ENCODE measurements at regions not wholly inside any gene's neighbourhood (a gene's known extent, or its start where the extent isn't known, plus 50 kb on each side); places are given as distances from the start of the nearest gene placed in this dataset.

DNA sequence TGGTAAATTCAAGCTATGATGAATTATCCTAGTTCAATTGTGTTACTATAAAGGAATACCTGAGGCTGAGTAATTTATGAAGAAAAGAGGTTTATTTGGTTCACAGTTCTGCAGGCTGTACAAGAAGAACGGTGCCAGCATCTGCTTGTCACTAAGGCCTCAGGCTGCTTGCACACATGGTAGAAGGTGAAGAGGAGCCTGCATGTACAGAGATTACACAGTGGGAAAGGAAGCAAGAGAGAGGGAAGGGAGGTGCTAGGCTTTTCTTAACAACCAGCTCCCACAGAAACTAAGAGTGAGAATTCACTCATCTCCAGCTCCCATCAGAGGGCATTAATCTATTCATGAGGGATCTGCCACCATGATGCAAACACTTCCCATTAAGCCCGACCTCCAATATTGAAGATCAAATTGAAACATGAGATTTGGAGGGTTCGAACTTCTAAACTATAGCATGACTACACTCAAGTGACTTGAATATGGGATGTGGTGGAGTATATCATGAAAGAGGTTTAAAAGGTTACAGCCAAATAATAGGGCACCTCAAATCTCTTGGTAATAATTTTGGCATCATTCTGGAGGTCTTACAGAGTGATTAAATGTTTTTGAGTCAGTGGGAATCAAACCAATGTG lies 58.4 kb upstream of the ETAA1 start:
- no peak for TF ChIP-seq FOXK2 (IDR thresholded peaks at IDR 0.05)
- DNase-seq (ENCODE audit: extremely low spot score), result no peak
- POLR2A ChIA-PET, result no interaction called here
- CTCF ChIA-PET, result no interaction called here

DNA sequence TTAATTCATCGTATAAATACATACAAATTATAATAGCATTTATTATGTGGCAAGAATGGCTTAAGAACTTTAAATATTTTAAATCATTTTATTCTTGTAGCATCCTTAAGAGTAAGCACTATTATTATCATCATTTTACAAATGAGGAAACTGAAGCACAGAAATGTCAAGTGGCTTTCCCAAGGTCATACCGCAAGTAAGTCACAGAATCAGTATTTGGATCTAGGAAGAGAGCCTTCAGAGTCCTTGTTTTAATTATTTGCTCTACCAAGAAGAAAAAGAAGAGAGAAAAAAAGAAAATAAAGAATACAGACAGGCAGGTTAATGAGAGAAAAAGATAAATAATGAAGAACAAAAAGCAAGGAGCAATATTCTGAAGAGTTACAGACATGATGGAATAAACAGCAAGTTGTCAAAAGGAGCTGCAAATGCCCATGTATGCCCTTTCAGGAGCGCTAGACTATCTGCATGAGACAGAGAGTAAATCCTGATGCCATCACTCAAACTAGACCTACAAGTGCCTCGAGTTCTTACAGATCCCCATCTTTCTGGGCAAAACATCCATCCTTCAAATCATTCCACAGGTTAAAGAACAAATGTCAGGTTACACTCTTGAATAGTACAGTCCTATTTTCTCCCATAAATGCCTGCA lies 57.8 kb upstream of the ETAA1 start:
- DNase-seq (ENCODE audit: extremely low spot score), result no peak
- ChIA-PET CTCF (no interaction called here), POLR2A (no interaction called here)
- TF ChIP-seq HDGF (IDR thresholded peaks at IDR 0.05; ENCODE audit: borderline replicate concordance) (no peak), LEF1 (IDR thresholded peaks at IDR 0.05; ENCODE audit: borderline replicate concordance) (no peak)

DNA sequence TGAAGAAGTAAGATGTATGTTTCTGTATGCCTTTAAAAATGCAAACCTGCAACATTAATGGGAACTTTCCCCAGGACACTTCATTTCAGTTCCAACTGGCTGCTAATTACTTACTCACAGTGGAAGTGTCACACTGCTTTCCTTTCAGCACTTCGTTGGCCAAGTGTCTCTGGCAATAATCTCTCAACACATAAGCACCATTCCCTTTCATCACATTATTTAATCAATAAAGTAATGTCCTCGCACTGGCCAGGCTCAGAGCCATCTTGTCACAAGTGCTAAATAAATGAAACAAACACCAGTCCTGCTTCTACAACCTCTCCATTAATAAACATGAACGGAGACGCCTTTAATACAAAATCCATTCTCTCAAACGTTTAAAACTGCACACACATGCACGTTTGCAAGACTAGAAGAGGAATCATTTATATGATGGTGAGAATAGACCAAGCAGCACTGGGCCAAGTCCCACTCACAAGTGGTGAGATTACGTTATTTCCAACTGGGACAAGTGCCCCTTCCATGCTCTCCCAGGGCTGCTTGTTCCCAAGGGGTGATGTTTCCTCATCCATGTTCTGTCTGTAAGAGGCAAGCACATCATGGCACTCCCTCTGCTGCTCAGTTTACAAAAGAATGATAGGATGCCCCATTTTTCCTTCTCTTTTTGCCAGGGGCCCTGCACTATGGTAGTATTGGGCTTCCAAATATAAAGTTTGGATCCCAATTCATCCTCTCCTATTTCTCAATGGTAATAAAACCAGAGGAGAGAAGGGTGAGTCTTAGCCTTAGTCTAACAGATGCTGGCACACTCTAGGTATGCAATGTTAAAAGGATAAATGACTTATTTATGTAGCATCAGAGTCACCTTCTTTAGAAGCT lies 56.8 kb upstream of the ETAA1 start:
- TF ChIP-seq LEF1 (IDR thresholded peaks at IDR 0.05; ENCODE audit: borderline replicate concordance), result no peak
- no peak for TF ChIP-seq CTBP1 (IDR thresholded peaks at IDR 0.05; ENCODE audit: borderline replicate concordance)
- TF ChIP-seq FOXA1 (IDR thresholded peaks at IDR 0.05), result no peak
- TF ChIP-seq FOXK2 (IDR thresholded peaks at IDR 0.05), result no peak
- no peak for TF ChIP-seq SP1 (IDR thresholded peaks at IDR 0.05)
- TF ChIP-seq TARDBP (IDR thresholded peaks at IDR 0.05), result no peak
- no peak for TF ChIP-seq HDGF (IDR thresholded peaks at IDR 0.05; ENCODE audit: borderline replicate concordance)
- TF ChIP-seq ARNT (IDR thresholded peaks at IDR 0.05), result no peak
- TF ChIP-seq NFRKB (IDR thresholded peaks at IDR 0.05), result no peak
- TF ChIP-seq, protein P1, sequence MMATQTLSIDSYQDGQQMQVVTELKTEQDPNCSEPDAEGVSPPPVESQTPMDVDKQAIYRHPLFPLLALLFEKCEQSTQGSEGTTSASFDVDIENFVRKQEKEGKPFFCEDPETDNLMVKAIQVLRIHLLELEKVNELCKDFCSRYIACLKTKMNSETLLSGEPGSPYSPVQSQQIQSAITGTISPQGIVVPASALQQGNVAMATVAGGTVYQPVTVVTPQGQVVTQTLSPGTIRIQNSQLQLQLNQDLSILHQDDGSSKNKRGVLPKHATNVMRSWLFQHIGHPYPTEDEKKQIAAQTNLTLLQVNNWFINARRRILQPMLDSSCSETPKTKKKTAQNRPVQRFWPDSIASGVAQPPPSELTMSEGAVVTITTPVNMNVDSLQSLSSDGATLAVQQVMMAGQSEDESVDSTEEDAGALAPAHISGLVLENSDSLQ (IDR thresholded peaks at IDR 0.05), result no peak
- no peak for TF ChIP-seq ZNF384 (IDR thresholded peaks at IDR 0.05)
- no peak for TF ChIP-seq BHLHE40 (IDR thresholded peaks at IDR 0.05; ENCODE audit: borderline replicate concordance)
- no peak for TF ChIP-seq SUZ12 (IDR thresholded peaks at IDR 0.05)
- TF ChIP-seq ELF4 (IDR thresholded peaks at IDR 0.05), result no peak
- no peak for TF ChIP-seq FOXM1 (IDR thresholded peaks at IDR 0.05; ENCODE audit: borderline replicate concordance)
- no peak for TF ChIP-seq L3MBTL2 (conservative IDR thresholded peaks at IDR 0.05)
- ChIA-PET CTCF (no interaction called here), POLR2A (no interaction called here)
- DNase-seq (ENCODE audit: extremely low spot score), result no peak

DNA sequence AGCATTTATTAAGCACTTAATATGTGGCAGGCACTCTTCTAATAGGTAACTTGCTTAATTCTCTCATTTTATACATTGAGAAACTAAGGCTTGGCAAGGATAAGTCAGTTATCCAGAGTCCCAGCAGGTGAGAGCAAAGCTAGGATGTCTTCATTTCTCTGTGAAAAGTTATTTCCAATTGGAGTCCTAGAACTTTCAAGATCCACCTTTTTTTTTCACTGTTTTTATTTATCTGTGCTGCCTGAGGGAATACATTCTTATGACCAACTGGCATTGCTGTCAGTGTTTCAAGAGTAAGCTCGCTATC lies 56.2 kb upstream of the ETAA1 start:
- no peak for DNase-seq (ENCODE audit: extremely low spot score)
- TF ChIP-seq, protein P1 (IDR thresholded peaks at IDR 0.05), result no peak
- TF ChIP-seq NFRKB (IDR thresholded peaks at IDR 0.05) (no peak), BHLHE40 (IDR thresholded peaks at IDR 0.05; ENCODE audit: borderline replicate concordance) (no peak), ARNT (IDR thresholded peaks at IDR 0.05) (no peak), TARDBP (IDR thresholded peaks at IDR 0.05) (no peak), SUZ12 (IDR thresholded peaks at IDR 0.05) (no peak), L3MBTL2 (conservative IDR thresholded peaks at IDR 0.05) (no peak), LEF1 (IDR thresholded peaks at IDR 0.05; ENCODE audit: borderline replicate concordance) (no peak), CTBP1 (IDR thresholded peaks at IDR 0.05; ENCODE audit: borderline replicate concordance) (no peak), HDGF (IDR thresholded peaks at IDR 0.05; ENCODE audit: borderline replicate concordance) (no peak), ZNF384 (IDR thresholded peaks at IDR 0.05) (no peak), ELF4 (IDR thresholded peaks at IDR 0.05) (no peak), SP1 (IDR thresholded peaks at IDR 0.05) (no peak), FOXK2 (IDR thresholded peaks at IDR 0.05) (no peak), FOXM1 (IDR thresholded peaks at IDR 0.05; ENCODE audit: borderline replicate concordance) (no peak), FOXA1 (IDR thresholded peaks at IDR 0.05) (no peak)
- POLR2A ChIA-PET, result no interaction called here
- CTCF ChIA-PET, result no interaction called here

DNA sequence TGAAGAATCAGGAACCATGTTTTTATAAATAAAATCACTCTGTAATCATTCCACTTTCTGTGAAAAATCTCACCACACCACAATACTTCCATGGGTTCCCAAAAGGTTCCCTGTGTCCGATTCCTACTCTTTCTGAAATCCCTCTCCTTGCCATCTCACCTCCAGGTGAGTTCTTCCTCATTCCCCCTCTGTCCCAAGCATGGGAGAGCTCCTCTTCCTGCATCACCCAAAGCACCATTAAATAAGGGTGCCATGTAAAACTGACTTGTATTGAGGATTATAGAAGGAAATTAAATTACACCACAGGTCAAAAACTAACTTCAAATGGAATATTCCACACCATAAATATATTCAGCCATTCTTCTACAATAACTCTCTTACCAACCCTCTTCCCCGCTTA lies 55.8 kb upstream of the ETAA1 start:
- ChIA-PET POLR2A (no interaction called here), CTCF (no interaction called here)
- no peak for TF ChIP-seq ARNT (IDR thresholded peaks at IDR 0.05)
- no peak for DNase-seq (ENCODE audit: extremely low spot score)

DNA sequence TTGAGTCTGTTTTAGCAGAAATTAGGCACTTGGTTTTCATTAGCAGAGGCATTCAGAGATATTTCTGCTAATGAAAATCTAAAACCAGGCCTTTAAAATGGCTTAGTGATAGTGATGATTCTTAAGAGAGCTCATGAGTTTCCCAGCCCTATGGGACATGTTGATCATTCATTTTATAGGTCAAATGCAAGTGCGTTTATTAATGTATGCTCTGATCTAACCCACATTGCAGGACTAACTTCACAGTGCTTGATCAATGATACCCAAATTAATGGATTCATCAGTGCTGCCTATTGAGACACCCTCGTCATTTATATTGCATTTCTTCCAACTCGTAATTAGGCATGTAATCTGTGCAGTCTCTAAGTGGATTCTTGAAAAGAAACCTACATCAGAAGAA lies 54.7 kb upstream of the ETAA1 start:
- CTCF ChIA-PET, result no interaction called here
- no peak for DNase-seq (ENCODE audit: extremely low spot score)
- POLR2A ChIA-PET, result no interaction called here
- TF ChIP-seq FOXA1 (IDR thresholded peaks at IDR 0.05), result no peak
- TF ChIP-seq SP1 (IDR thresholded peaks at IDR 0.05), result no peak
- TF ChIP-seq LEF1 (IDR thresholded peaks at IDR 0.05; ENCODE audit: borderline replicate concordance), result no peak
- no peak for TF ChIP-seq FOXK2 (IDR thresholded peaks at IDR 0.05)
- no peak for TF ChIP-seq BHLHE40 (IDR thresholded peaks at IDR 0.05; ENCODE audit: borderline replicate concordance)
- no peak for TF ChIP-seq ARNT (IDR thresholded peaks at IDR 0.05)

DNA sequence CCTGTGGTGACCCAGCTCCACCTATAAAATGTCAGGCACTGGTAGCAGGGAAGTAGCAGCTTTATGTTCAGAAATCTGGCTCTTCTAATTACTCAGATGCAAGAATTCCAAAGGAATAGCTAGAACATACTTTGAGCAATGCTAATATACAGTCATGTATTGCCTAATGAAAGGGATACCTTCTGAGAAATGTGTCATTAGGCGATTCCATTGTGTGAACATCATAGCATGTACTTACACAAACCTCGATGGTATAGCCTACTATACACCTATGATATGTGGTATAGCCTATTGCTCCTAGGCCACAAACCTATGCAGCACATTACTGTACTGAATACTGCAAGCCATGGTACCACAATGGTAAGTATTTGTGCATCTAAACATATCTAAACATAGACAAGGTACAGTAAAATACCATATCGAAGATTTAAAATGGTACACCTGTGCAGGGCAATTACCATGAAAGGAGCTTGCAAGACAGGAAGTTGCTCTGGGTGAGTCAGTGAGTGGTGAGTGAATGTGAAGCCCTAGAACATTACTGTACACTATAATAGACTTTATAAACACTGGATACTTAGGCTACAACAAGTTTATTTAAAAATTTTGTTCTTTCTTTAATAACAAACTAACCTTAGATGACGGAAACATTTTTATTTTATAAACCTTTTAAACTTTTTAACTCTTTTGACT lies 50.3 kb upstream of the ETAA1 start:
- TF ChIP-seq SP1 (IDR thresholded peaks at IDR 0.05), result no peak
- TF ChIP-seq, protein P1 (IDR thresholded peaks at IDR 0.05), result no peak
- no peak for TF ChIP-seq SUZ12 (IDR thresholded peaks at IDR 0.05)
- no peak for TF ChIP-seq TARDBP (IDR thresholded peaks at IDR 0.05)
- TF ChIP-seq NFRKB (IDR thresholded peaks at IDR 0.05), result no peak
- no peak for TF ChIP-seq ZNF384 (IDR thresholded peaks at IDR 0.05)
- CTCF ChIA-PET, result no interaction called here
- DNase-seq (ENCODE audit: extremely low spot score), result no peak
- POLR2A ChIA-PET, result no interaction called here

All from HEK293T (cell line).